ENCODE measurements at regions not wholly inside any gene's neighbourhood (a gene's known extent, or its start where the extent isn't known, plus 50 kb on each side); places are given as distances from the start of the nearest gene placed in this dataset.

DNA sequence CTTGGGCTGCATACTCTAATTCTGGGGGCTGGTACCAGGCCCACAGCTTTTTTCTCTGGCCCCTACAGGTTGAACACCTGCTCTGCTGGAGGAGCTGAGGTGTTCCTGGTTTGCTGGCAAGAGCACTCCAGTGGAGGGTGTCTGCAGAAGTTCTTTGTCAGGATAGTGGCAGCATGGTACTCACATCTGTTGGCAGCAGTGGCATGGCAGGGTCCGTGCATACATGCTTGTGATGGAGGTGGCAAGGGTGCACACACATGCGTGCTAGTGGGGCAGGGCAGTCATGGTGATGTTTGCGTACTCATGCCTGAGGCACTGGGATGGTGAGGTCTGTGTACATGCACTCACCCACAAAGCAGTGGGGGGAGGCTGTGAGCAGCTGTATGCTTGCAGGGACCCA, 235.5 kb upstream of the KLF8 start:
- no peak for TF ChIP-seq ZBTB33 (IDR thresholded peaks at IDR 0.05)
- TF ChIP-seq EZH2 (IDR thresholded peaks at IDR 0.05; ENCODE audit: borderline replicate concordance, control insufficient read depth, low read depth, low read length), result no peak
- no peak for TF ChIP-seq POLR2A (IDR thresholded peaks at IDR 0.05; ENCODE audit: low read depth, low read length)
- no peak for TF ChIP-seq CTCF (IDR thresholded peaks at IDR 0.05 in 2 of 3, conservative IDR thresholded peaks at IDR 0.05 in 1 of 3; ENCODE audit: control insufficient read depth in 2 of 3, extremely low read depth in 1 of 3, insufficient read depth in 1 of 3, low read depth in 3 of 3, low read length in 3 of 3)
- TF ChIP-seq HDAC2 (IDR thresholded peaks at IDR 0.05), result no peak
- TF ChIP-seq TAF1 (IDR thresholded peaks at IDR 0.05; ENCODE audit: borderline replicate concordance, low read depth, low read length), result no peak
- no peak for TF ChIP-seq SP1 (IDR thresholded peaks at IDR 0.05; ENCODE audit: low read depth, low read length)

Measured in GM12878 (cell line).